Activated T-helper 1 cell treated with anti-CD3 and anti-CD28 coated beads, Interleukin-2, amount 50 U/mL, for 16 hours (primary cell): ENCODE measurements at regions not wholly inside any gene's neighbourhood (a gene's known extent, or its start where the extent isn't known, plus 50 kb on each side); places are given as distances from the start of the nearest gene placed in this dataset.

Source experiments
- DNase-seq, 2 donors: peaks; one replicate each; pipeline ENCODE4 v3.0.0-alpha.2; 2020; ENCODE audit warnings: low read depth in 1 of 2, low spot score in 1 of 2

- no peak for DNase-seq
Measured at GRCh38 chr22:48001101-48001500, 1238.7 kb downstream of the TBC1D22A start.

GRCh38 chr22:47997612-47998011 lies 1235.2 kb downstream of the TBC1D22A start:
- no peak for DNase-seq

GRCh38 chr22:47997052-47997590 lies 1234.7 kb downstream of the TBC1D22A start:
- DNase-seq: no peak

- DNase-seq: no peak
Measured at GRCh38 chr22:47996446-47996857, 1234.0 kb downstream of the TBC1D22A start.

GRCh38 chr22:47995718-47996117 lies 1233.3 kb downstream of the TBC1D22A start:
- DNase-seq: no peak

GRCh38 chr22:47995264-47995627 lies 1232.8 kb downstream of the TBC1D22A start:
- no peak for DNase-seq

- DNase-seq: no peak
Measured at GRCh38 chr22:47994601-47995263, 1232.3 kb downstream of the TBC1D22A start.

- DNase-seq: no peak
Measured at GRCh38 chr22:47994045-47994444, 1231.6 kb downstream of the TBC1D22A start.

- no peak for DNase-seq
Measured at GRCh38 chr22:47990481-47990880, 1228.0 kb downstream of the TBC1D22A start.

- DNase-seq: no peak
Measured at GRCh38 chr22:47987885-47988515, 1225.5 kb downstream of the TBC1D22A start.

- no peak for DNase-seq
Measured at GRCh38 chr22:47976219-47976618, 1213.8 kb downstream of the TBC1D22A start.

- DNase-seq: no peak
Measured at GRCh38 chr22:47967831-47968230, 1205.4 kb downstream of the TBC1D22A start.

GRCh38 chr22:47966316-47966715 lies 1203.9 kb downstream of the TBC1D22A start:
- no peak for DNase-seq

GRCh38 chr22:47965896-47966295 lies 1203.4 kb downstream of the TBC1D22A start:
- DNase-seq: no peak

- DNase-seq: no peak
Measured at GRCh38 chr22:47965066-47965465, 1202.6 kb downstream of the TBC1D22A start.

GRCh38 chr22:47963660-47964059 lies 1201.2 kb downstream of the TBC1D22A start:
- DNase-seq: no peak

GRCh38 chr22:47957649-47958048 lies 1195.2 kb downstream of the TBC1D22A start:
- DNase-seq: no peak

GRCh38 chr22:47954107-47954506 lies 1191.7 kb downstream of the TBC1D22A start:
- no peak for DNase-seq

GRCh38 chr22:47944941-47945340 lies 1182.5 kb downstream of the TBC1D22A start:
- no peak for DNase-seq

GRCh38 chr22:47943729-47944700 lies 1181.6 kb downstream of the TBC1D22A start:
- no peak for DNase-seq

GRCh38 chr22:47940211-47940610 lies 1177.8 kb downstream of the TBC1D22A start:
- DNase-seq: no peak

GRCh38 chr22:47933891-47934290 lies 1171.4 kb downstream of the TBC1D22A start:
- no peak for DNase-seq
